HG02973 (cell line): ENCODE measurements at regions not wholly inside any gene's neighbourhood (a gene's known extent, or its start where the extent isn't known, plus 50 kb on each side); places are given as distances from the start of the nearest gene placed in this dataset.
A peak's percentile ranks its signal among the peaks of the same experiment; 100 is the strongest.
"Not testable (repeated sequence)": the region's sequence is repeated elsewhere in the genome, so short reads cannot be mapped to it uniquely, and the experiment has no call there.

ENCODE experiments used
- ATAC-seq: cut with Tn5 transposase; IDR thresholded peaks from one replicate; pipeline ENCODE4 v1.9.1; 2021; ENCODE audit warnings: moderate library complexity; ENCODE audit not compliant: unreplicated experiment

GRCh38 chr3:102032491-102033383 lies 183.4 kb downstream of the NFKBIZ start:
- ATAC-seq = no peak

DNA sequence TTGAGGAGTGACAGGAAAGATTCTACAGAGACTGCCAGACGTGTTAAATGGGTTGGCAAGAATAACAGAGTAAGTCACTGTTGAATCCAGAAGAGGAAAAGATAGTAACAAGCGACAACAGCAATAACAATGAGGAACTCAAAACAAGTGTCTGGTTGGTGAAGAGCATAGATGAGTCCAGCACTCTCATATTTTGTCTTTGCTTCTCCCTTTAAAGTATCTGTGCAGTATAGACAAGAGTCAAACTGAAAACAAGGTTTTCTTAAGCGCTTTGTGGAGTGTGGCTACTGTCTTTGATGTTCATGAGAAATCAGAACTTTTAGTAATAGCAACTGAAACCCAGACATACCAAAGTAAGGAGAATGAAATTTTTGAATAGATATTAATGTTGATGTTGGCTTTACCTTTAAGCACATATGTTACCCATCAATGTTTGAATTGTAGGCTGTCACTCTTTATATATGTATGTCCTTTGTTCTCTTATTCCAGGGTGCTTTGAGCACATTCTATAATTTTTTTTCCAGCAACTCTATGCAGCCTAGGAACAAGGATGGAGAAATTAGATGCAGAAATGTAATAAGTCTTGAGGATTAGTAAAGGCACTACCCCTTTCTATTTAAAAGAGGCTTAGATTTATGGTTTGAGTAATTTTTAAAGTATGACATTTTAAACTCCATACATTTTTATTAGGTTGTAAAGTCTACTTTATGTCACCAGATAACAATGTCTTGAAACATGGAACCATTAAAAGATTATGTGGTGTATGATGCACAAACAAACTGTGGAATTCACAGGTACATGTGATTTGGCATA lies 185.5 kb downstream of the NFKBIZ start:
- peak; percentile 30 for ATAC-seq

DNA sequence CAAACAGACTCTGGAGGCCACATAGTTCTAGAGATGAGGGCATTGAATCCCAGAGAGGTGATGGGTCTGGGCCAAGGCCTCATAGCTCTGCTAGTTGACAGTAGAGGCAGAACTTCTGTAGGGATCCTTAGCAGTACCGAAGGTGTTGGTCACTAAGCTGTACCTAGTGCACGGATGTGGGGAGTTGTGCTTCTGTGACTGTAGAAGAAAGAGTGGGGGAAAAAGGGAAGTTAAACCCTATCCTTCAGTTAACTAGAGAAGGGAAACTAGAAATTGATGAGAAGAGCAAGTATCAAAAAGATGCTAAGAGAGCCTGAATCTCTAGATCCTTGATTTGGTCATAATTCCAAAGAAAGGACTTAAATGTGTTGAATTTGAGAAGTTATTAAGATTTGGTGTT lies 186.7 kb downstream of the NFKBIZ start:
- no peak for ATAC-seq

DNA sequence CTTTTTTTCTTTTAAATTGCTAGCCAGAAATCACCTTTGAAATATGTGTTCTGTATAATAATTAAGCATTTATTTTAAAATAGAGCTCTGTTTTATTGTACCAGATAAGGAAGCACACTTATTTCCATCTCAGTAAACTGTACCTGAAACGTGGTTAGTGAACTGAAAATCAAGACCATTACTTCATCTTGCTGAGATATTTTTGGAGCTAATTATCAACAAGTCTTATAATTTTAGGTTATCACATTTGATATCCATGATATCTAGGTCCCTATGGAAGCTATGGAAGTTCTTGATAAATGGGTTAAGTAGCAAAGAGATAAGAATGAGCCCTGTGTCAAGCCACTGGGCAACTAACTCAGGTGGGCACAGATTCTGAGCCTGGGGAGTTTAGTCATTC lies 187.2 kb downstream of the NFKBIZ start:
- ATAC-seq = no peak

DNA sequence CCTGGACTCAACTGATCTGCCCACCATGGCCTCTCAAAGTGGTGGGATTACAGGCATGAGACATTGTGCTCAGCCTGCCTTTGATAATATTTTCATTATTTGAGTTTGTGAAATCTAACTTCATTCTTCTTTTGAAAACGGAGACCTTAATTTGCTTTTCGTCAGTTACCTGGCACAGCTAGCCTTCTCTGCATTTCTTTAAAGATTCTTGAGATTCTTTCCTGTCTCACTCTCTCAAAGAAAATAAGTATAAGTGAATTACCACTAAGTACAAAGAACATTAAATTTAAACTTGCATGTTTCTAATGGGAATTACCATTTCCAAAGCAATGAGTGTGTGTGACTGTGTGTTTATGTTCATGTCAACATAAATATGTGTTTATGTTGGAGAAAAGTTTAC lies 187.9 kb downstream of the NFKBIZ start:
- no peak for ATAC-seq

GRCh38 chr3:102037791-102038190 lies 188.5 kb downstream of the NFKBIZ start:
- ATAC-seq = no peak

- peak; percentile 80 for ATAC-seq
These were observed 189.3 kb downstream of the NFKBIZ start for GRCh38 chr3:102038477-102039142.

DNA sequence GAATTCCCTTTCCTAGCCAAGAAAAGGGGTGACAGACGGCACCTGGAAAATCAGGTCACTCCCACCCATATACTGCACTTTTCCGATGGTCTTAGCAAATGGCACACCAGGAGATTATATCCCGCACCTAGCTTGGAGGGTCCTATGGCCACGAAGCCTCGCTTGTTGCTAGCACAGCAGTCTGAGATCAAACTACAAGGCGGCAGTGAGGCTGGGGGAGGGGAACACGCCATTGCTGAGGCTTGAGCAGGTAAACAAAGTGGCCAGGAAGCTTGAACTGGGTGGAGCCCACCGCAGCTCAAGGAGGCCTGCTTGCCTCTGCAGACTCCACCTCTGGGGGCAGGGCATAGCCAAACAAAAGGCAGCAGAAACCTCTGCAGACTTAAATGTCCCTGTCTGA lies 190.8 kb downstream of the NFKBIZ start:
- not testable (repeated sequence) for ATAC-seq

- peak; percentile 52 for ATAC-seq
These were observed 204.2 kb downstream of the NFKBIZ start for GRCh38 chr3:102053375-102053989.

GRCh38 chr3:102054543-102055080 lies 205.3 kb downstream of the NFKBIZ start:
- ATAC-seq = no peak

- peak; percentile 79 for ATAC-seq
These were observed 208.6 kb downstream of the NFKBIZ start for GRCh38 chr3:102057781-102058421.

GRCh38 chr3:102059145-102059943 lies 210.0 kb downstream of the NFKBIZ start:
- ATAC-seq = peak; percentile 68

DNA sequence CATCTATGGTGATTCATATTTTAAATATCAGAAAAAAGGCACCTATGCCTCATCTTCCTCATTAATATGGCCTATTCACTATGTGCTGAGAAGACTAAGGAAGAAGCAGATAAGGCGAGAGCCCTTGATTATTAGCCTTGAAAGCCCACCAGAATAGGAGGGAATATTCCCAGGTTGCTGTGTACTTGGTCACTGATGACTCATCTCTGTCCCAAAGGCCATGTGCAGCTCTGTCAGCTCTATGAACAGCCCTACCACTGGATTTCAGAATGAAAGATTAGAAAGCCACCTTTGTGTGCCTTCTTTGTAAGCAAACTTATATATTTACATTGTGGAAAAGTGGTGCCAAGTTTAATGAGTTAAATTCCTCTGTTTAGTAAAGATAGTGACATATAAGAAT lies 211.5 kb downstream of the NFKBIZ start:
- peak; percentile 32 for ATAC-seq

DNA sequence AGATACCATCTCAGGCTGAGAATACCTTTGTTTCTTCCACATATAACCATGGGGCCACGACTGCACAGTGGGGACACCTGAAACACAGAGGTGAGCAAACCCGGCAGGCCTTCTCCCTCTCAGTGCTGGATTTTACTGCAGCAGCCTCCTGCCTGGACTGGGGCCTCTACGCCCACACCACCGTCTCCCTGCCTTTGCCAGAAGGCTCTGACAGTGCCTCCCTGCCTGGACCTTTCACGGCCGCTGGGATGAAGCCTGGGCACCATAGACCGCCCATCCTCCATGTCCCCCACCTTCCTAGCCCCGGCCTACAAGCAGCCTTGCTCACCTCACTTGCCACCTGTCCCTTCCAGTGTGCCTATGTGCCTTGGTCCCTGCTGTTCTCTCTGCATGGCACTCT lies 214.3 kb downstream of the NFKBIZ start:
- ATAC-seq = no peak

DNA sequence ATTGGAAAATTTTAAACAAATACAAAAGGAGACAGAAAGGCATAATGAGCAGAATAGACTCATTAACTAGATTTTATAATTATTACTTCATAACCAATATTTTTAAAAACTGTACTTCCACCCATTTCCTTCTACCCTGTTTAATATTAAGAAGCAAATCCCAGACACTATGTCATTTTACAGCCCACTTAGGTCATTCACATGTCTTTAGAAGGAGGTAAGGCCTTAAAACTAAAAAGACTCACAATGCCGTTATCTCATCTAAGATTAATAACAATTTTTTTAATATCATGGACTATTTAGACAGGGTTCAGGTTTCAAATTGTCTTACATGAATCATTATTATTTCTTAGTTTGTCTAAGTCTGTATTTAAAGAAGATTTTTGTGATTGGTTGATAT lies 217.2 kb downstream of the NFKBIZ start:
- ATAC-seq = no peak

- no peak for ATAC-seq
These were observed 219.0 kb downstream of the NFKBIZ start for GRCh38 chr3:102068327-102068726.

GRCh38 chr3:102068736-102069135 lies 219.4 kb downstream of the NFKBIZ start:
- ATAC-seq = no peak

GRCh38 chr3:102069211-102069662 lies 219.9 kb downstream of the NFKBIZ start:
- no peak for ATAC-seq

DNA sequence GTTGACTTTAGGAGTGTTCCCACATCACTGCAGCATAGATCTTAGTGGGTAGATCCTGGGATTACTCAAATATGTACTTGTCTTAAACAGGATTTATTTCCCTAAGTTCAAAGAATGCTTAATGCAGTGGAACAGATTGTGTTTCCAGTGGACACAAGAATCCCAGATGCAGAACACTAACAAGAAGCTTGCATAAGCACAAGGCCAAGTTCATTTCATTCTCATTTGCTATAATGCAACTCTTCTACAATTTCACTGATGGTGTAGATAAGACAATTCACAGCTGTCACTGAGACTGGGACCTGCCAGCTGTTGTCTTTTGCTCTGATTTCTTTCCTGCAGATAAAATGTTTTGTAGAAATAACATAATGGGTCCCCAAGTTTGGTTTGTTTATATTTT lies 225.6 kb downstream of the NFKBIZ start:
- no peak for ATAC-seq
